Adipocyte (in vitro differentiated cells): ENCODE measurements at regions not wholly inside any gene's neighbourhood (a gene's known extent, or its start where the extent isn't known, plus 50 kb on each side); places are given as distances from the start of the nearest gene placed in this dataset.

Source experiments
- DNase-seq: peaks from one replicate; pipeline ENCODE4 v3.0.0-alpha.2; 2015; ENCODE audit warnings: low read depth
- H3K27me3 ChIP-seq: replicated peaks from 2 replicates; pipeline ENCODE4 v1.7.0; 2013; ENCODE audit warnings: mild to moderate bottlenecking, low read length, moderate library complexity; ENCODE audit not compliant: control insufficient read depth, insufficient read depth
- H3K36me3 ChIP-seq: 2 replicates; pipeline ENCODE4 v1.7.0; 2013; ENCODE audit warnings: low read length, mild to moderate bottlenecking, moderate library complexity; ENCODE audit not compliant: control insufficient read depth, insufficient read depth, severe bottlenecking
- H3K4me1 ChIP-seq: 2 replicates; pipeline ENCODE4 v1.7.0; 2013; ENCODE audit warnings: mild to moderate bottlenecking, low read length, moderate library complexity; ENCODE audit not compliant: control insufficient read depth, insufficient read depth
- H3K4me3 ChIP-seq: 2 replicates; pipeline ENCODE4 v1.7.0; 2013; ENCODE audit warnings: mild to moderate bottlenecking, low read length, moderate library complexity
- H3K9ac ChIP-seq: 2 replicates; pipeline ENCODE4 v1.7.0; 2013; ENCODE audit warnings: mild to moderate bottlenecking, low read length, moderate library complexity
- H3K9me3 ChIP-seq: 2 replicates; pipeline ENCODE4 v1.7.0; 2013; ENCODE audit warnings: mild to moderate bottlenecking, low read length, moderate library complexity; ENCODE audit not compliant: control insufficient read depth

- no peak for DNase-seq
- no peak overlapping the region for H3K9ac ChIP-seq
- no peak overlapping the region for H3K4me3 ChIP-seq
- H3K9me3 ChIP-seq: no peaks in the 10 kb centered on the region
- H3K27me3 ChIP-seq: no peaks in the 10 kb centered on the region
- H3K36me3 ChIP-seq: no peaks in the 10 kb centered on the region
- H3K4me1 ChIP-seq: no peaks in the 10 kb centered on the region
These were observed 1040.1 kb upstream of the LRRN3 start for GRCh38 chr7:110050785-110051184.

GRCh38 chr7:110051372-110051771 is 1039.6 kb upstream of the LRRN3 start:
- Histone ChIP-seq H3K4me3 (no peak overlapping the region), H3K36me3 (no peaks in the 10 kb centered on the region), H3K9ac (no peak overlapping the region), H3K9me3 (no peaks in the 10 kb centered on the region), H3K4me1 (no peaks in the 10 kb centered on the region), H3K27me3 (no peaks in the 10 kb centered on the region)
- peak; percentile 4 for DNase-seq

GRCh38 chr7:110056331-110056730 is 1034.6 kb upstream of the LRRN3 start:
- no peaks in the 10 kb centered on the region for H3K9me3 ChIP-seq
- DNase-seq: no peak
- no peaks in the 10 kb centered on the region for H3K27me3 ChIP-seq
- no peak overlapping the region for H3K9ac ChIP-seq
- H3K4me3 ChIP-seq: no peak overlapping the region
- no peaks in the 10 kb centered on the region for H3K36me3 ChIP-seq
- H3K4me1 ChIP-seq: no peaks in the 10 kb centered on the region

- no peaks in the 10 kb centered on the region for H3K9me3 ChIP-seq
- no peaks in the 10 kb centered on the region for H3K4me1 ChIP-seq
- DNase-seq: no peak
- H3K27me3 ChIP-seq: no peaks in the 10 kb centered on the region
- H3K36me3 ChIP-seq: no peaks in the 10 kb centered on the region
- no peak overlapping the region for H3K4me3 ChIP-seq
- H3K9ac ChIP-seq: no peak overlapping the region
These were observed 1032.5 kb upstream of the LRRN3 start for GRCh38 chr7:110058401-110058800.

GRCh38 chr7:110061387-110061786 is 1029.5 kb upstream of the LRRN3 start:
- no peaks in the 10 kb centered on the region for H3K4me1 ChIP-seq
- H3K9me3 ChIP-seq: no peaks in the 10 kb centered on the region
- no peak overlapping the region for H3K9ac ChIP-seq
- DNase-seq: no peak
- no peak overlapping the region for H3K4me3 ChIP-seq
- H3K27me3 ChIP-seq: no peaks in the 10 kb centered on the region
- H3K36me3 ChIP-seq: no peaks in the 10 kb centered on the region

GRCh38 chr7:110065121-110065520 is 1025.8 kb upstream of the LRRN3 start:
- no peaks in the 10 kb centered on the region for H3K4me1 ChIP-seq
- H3K4me3 ChIP-seq: no peak overlapping the region
- H3K9me3 ChIP-seq: no peaks in the 10 kb centered on the region
- no peaks in the 10 kb centered on the region for H3K27me3 ChIP-seq
- H3K36me3 ChIP-seq: no peaks in the 10 kb centered on the region
- no peak for DNase-seq
- no peak overlapping the region for H3K9ac ChIP-seq

GRCh38 chr7:110066843-110067242 is 1024.1 kb upstream of the LRRN3 start:
- no peaks in the 10 kb centered on the region for H3K4me1 ChIP-seq
- no peak for DNase-seq
- H3K9ac ChIP-seq: no peak overlapping the region
- H3K27me3 ChIP-seq: no peaks in the 10 kb centered on the region
- H3K36me3 ChIP-seq: no peaks in the 10 kb centered on the region
- no peaks in the 10 kb centered on the region for H3K9me3 ChIP-seq
- H3K4me3 ChIP-seq: no peak overlapping the region

GRCh38 chr7:110071192-110071591 is 1019.7 kb upstream of the LRRN3 start:
- H3K36me3 ChIP-seq: no peaks in the 10 kb centered on the region
- no peaks in the 10 kb centered on the region for H3K4me1 ChIP-seq
- no peak overlapping the region for H3K4me3 ChIP-seq
- H3K9ac ChIP-seq: no peak overlapping the region
- H3K9me3 ChIP-seq: no peaks in the 10 kb centered on the region
- no peaks in the 10 kb centered on the region for H3K27me3 ChIP-seq
- DNase-seq: no peak

GRCh38 chr7:110075450-110075849 is 1015.5 kb upstream of the LRRN3 start:
- Histone ChIP-seq H3K27me3 (no peaks in the 10 kb centered on the region), H3K9ac (no peak overlapping the region), H3K4me1 (no peaks in the 10 kb centered on the region), H3K4me3 (no peak overlapping the region), H3K9me3 (no peaks in the 10 kb centered on the region), H3K36me3 (no peaks in the 10 kb centered on the region)
- DNase-seq: no peak

GRCh38 chr7:110076194-110076593 is 1014.7 kb upstream of the LRRN3 start:
- DNase-seq: no peak
- Histone ChIP-seq H3K9ac (no peak overlapping the region), H3K36me3 (no peaks in the 10 kb centered on the region), H3K4me1 (no peaks in the 10 kb centered on the region), H3K9me3 (no peaks in the 10 kb centered on the region), H3K4me3 (no peak overlapping the region), H3K27me3 (no peaks in the 10 kb centered on the region)

GRCh38 chr7:110084181-110084807 is 1006.6 kb upstream of the LRRN3 start:
- Histone ChIP-seq H3K27me3 (no peaks in the 10 kb centered on the region), H3K9ac (no peak overlapping the region), H3K9me3 (peaks cover 6% of the 10 kb centered on the region), H3K36me3 (no peaks in the 10 kb centered on the region), H3K4me1 (no peaks in the 10 kb centered on the region), H3K4me3 (no peak overlapping the region)
- no peak for DNase-seq

- H3K4me1 ChIP-seq: no peaks in the 10 kb centered on the region
- no peak overlapping the region for H3K9ac ChIP-seq
- H3K4me3 ChIP-seq: no peak overlapping the region
- DNase-seq: peak; percentile 43
- H3K36me3 ChIP-seq: no peaks in the 10 kb centered on the region
- H3K27me3 ChIP-seq: no peaks in the 10 kb centered on the region
- no peaks in the 10 kb centered on the region for H3K9me3 ChIP-seq
These were observed 1000.7 kb upstream of the LRRN3 start for GRCh38 chr7:110090110-110090820.
